Mucosa of descending colon (tissue), 3 donors: ENCODE measurements at regions not wholly inside any gene's neighbourhood (a gene's known extent, or its start where the extent isn't known, plus 50 kb on each side); places are given as distances from the start of the nearest gene placed in this dataset.
A peak's percentile ranks its signal among the peaks of the same experiment; 100 is the strongest.

ENCODE experiments used
- ATAC-seq: fragments of 200-7000 bp; cut with Tn5 transposase; one replicate; pipeline ENCODE4 v1.9.1; 2020; ENCODE audit warnings: mild to moderate bottlenecking, moderate library complexity
- DNase-seq, 3 donors: peaks; one replicate each; pipeline ENCODE4 v3.0.0-alpha.2; 2020
- H3K36me3 ChIP-seq: fragments of 200-600 bp; one replicate; pipeline ENCODE4 v1.8.0; 2021; ENCODE audit warnings: low read depth, mild to moderate bottlenecking
- H3K4me1 ChIP-seq: fragments of 200-600 bp; one replicate; pipeline ENCODE4 v1.8.0; 2021; ENCODE audit warnings: low read depth, mild to moderate bottlenecking
- H3K4me3 ChIP-seq: fragments of 200-600 bp; one replicate; pipeline ENCODE4 v1.8.0; 2021; ENCODE audit warnings: mild to moderate bottlenecking
- H3K9me3 ChIP-seq: fragments of 200-600 bp; one replicate; pipeline ENCODE4 v1.8.0; 2021; ENCODE audit warnings: mild to moderate bottlenecking
- CTCF ChIP-seq: fragments of 200-600 bp; IDR thresholded peaks from one replicate; pipeline ENCODE4 v1.8.0; 2022; ENCODE audit warnings: antibody characterized with exemption, mild to moderate bottlenecking
- intact Hi-C, 2 donors: fragments of 100-400 bp; cut with DNase I in 1 of 2; cut with micrococcal nuclease in 1 of 2; formaldehyde crosslinking; loops; one replicate each; pipeline versions ENCODE4 v1.11.0 to v1.11.1; 2022; cut with DNase I, micrococcal nuclease
- donor health status: DM: no; HTN: no; CAD: no; lungs with moderate emphysema.
- donor health status: DM: no; HTN: no; CAD: no.
- donor health status: DM: no; HTN: yes; CAD: no.

- ATAC-seq (no peak), DNase-seq (no peak)
- Histone ChIP-seq H3K36me3 (no peaks in the 10 kb centered on the region), H3K9me3 (no peaks in the 10 kb centered on the region), H3K4me1 (no peaks in the 10 kb centered on the region), H3K4me3 (no peak overlapping the region)
- intact Hi-C loops: no loop called here
- TF ChIP-seq CTCF: no peak
Measured at GRCh38 chr1:56150441-56151215, 428.7 kb downstream of the PLPP3 start.

GRCh38 chr1:56149761-56150160 is 429.6 kb downstream of the PLPP3 start:
- no peak for TF ChIP-seq CTCF
- Histone ChIP-seq H3K4me3 (no peak overlapping the region), H3K9me3 (no peaks in the 10 kb centered on the region), H3K36me3 (no peaks in the 10 kb centered on the region), H3K4me1 (no peaks in the 10 kb centered on the region)
- ATAC-seq: no peak
- intact Hi-C loops: no loop called here
- DNase-seq: no peak

GRCh38 chr1:56148326-56149193 is 430.8 kb downstream of the PLPP3 start:
- intact Hi-C loops: no loop called here
- peak; percentile 24 for ATAC-seq
- no peak for DNase-seq

GRCh38 chr1:56147459-56147858 is 431.9 kb downstream of the PLPP3 start:
- DNase-seq (no peak), ATAC-seq (no peak)
- H3K36me3 ChIP-seq: no peaks in the 10 kb centered on the region
- TF ChIP-seq CTCF: no peak
- intact Hi-C loops: no loop called here
- no peaks in the 10 kb centered on the region for H3K9me3 ChIP-seq
- H3K4me1 ChIP-seq: peaks cover 13% of the 10 kb centered on the region
- H3K4me3 ChIP-seq: no peak overlapping the region

More at GRCh38 chr1:56148326-56149193, 430.8 kb downstream of the PLPP3 start:
- no peak for TF ChIP-seq CTCF
- H3K4me3 ChIP-seq: no peak overlapping the region
- H3K36me3 ChIP-seq: no peaks in the 10 kb centered on the region
- no peaks in the 10 kb centered on the region for H3K9me3 ChIP-seq
- peaks cover 8% of the 10 kb centered on the region for H3K4me1 ChIP-seq

GRCh38 chr1:56147034-56147433 is 432.3 kb downstream of the PLPP3 start:
- peaks cover 15% of the 10 kb centered on the region for H3K4me1 ChIP-seq
- ATAC-seq (no peak), DNase-seq (no peak)
- no peaks in the 10 kb centered on the region for H3K9me3 ChIP-seq
- no peak for TF ChIP-seq CTCF
- no peak overlapping the region for H3K4me3 ChIP-seq
- H3K36me3 ChIP-seq: no peaks in the 10 kb centered on the region
- intact Hi-C loops: no loop called here
